Fibroblast of pulmonary artery (primary cell): ENCODE measurements at regions not wholly inside any gene's neighbourhood (a gene's known extent, or its start where the extent isn't known, plus 50 kb on each side); places are given as distances from the start of the nearest gene placed in this dataset.

ENCODE experiments used
- DNase-seq: peaks from one replicate; pipeline ENCODE4 v3.0.0-alpha.2; 2010; ENCODE audit warnings: low read depth
- H3K4me3 ChIP-seq: replicated peaks from 2 replicates; pipeline ENCODE4 v1.5.1; 2011; ENCODE audit warnings: low read depth, mild to moderate bottlenecking, control low read depth, low read length, moderate library complexity
- CTCF ChIP-seq: IDR thresholded peaks from 2 replicates; pipeline ENCODE4 v1.5.1; 2011; ENCODE audit warnings: mild to moderate bottlenecking, control low read depth, low read length, inconsistent platforms; ENCODE audit errors: missing control alignments

- no peak for DNase-seq
- H3K4me3 ChIP-seq, result no peak overlapping the region
- TF ChIP-seq CTCF, result no peak
Observed at GRCh38 chr2:100639588-100640390, 77.0 kb downstream of the PDCL3 start.

DNA sequence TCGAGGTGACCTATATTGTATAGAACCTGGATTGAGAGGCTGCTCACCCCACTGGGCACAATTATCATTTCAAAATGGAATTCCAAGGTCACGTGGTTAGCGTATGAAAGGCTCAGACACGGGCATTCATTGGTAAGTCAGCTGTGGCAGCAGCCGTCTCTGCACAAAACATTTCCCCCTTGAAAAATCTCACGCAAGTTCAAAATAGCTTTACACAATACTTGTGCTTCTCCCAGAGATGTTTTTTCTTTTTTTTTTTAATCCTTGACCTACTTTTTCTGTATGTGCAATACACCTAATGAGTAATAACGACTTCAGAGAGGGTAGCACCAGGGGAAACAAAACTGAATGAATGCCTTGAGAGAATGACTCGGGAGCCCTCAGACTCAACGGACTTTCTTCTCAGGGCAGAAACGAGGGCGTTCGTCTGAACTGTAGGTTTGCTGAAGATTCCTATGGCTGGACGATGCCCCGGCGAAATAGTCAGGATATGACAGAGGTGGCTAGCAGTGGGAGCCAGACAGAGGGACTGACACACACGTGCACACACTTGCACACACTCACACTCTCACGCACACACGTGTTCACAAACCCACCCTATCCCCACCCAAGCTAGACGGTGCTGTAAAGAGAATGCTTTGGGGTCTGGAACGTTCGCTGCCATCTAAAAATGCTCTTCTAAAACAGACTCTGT is 77.8 kb downstream of the PDCL3 start:
- peak; percentile 4 for DNase-seq
- H3K4me3 ChIP-seq, result no peak overlapping the region
- no peak for TF ChIP-seq CTCF

DNA sequence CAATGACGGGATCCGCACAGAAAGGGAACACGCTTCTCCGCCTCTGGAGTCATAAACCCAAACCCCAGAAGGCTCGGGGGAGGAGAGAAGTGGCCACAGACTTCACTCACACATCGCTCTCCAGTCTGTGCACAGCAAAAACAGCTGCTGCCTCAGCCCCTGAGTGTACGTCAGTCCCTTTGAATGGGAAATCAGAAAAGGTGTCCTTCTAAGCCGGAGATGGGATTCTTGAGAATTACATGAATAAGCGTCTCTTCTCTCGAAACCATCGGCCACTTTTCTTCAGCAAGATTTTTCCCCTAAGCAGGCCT is 78.3 kb downstream of the PDCL3 start:
- no peak for TF ChIP-seq CTCF
- no peak for DNase-seq
- no peak overlapping the region for H3K4me3 ChIP-seq

DNA sequence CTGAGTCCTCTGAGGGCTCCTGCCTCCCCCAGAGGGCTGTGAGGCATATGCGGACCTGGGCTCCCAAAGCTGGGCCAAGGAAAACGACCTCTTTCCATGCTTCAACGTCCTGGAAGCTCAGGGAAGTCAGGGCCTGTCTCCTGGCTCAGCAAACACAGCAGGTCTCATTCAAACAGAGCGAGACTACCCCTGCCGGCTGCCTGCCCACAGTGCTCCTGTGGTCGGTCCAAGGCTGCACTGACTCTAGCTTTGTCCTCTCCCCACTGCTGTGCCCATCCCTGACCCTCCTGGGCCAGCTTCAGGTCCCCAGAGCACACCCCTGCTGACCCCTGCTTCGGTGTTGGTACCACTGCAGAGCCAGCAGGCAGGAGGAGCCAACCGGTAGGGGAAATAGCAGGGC is 79.6 kb downstream of the PDCL3 start:
- DNase-seq, result no peak
- no peak overlapping the region for H3K4me3 ChIP-seq
- no peak for TF ChIP-seq CTCF

- TF ChIP-seq CTCF, result no peak
- DNase-seq, result no peak
- no peak overlapping the region for H3K4me3 ChIP-seq
Observed at GRCh38 chr2:100643467-100643866, 80.7 kb downstream of the PDCL3 start.

DNA sequence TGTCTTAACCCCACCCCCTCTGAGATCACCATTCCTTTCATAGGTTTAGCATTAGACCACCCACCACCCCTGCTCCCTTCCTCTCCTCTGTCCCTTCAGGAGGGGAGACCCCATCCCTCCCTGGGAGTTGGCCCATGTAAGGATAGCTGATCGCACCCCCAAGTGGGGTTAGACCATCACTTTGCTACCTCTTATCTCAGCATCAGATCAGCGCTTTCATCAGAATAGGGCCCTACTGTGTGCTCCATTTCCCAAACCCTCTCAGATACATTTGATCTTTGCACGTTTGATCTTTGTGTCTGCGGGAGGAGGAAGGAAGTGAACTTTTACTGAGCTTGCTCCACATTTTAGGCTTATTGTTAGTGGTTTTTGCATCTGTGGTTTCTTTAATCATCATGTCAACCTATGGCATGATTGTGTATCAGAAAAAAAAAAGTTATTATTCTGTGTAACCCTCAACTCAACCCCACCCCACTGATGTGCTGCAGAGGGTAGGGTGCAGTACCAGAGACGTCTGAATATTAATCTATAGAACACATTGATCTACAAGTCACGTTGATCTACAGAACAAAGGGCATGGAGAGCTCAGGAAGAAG is 81.2 kb downstream of the PDCL3 start:
- H3K4me3 ChIP-seq, result no peak overlapping the region
- no peak for TF ChIP-seq CTCF
- DNase-seq, result no peak
